HG03175 (cell line): ENCODE measurements at regions not wholly inside any gene's neighbourhood (a gene's known extent, or its start where the extent isn't known, plus 50 kb on each side); places are given as distances from the start of the nearest gene placed in this dataset.
"Not testable (repeated sequence)": the region's sequence is repeated elsewhere in the genome, so short reads cannot be mapped to it uniquely, and the experiment has no call there.

Experiments
- ATAC-seq: cut with Tn5 transposase; IDR thresholded peaks from one replicate; pipeline ENCODE4 v1.9.1; 2021; ENCODE audit warnings: mild to moderate bottlenecking, moderate library complexity; ENCODE audit not compliant: unreplicated experiment

- no peak for ATAC-seq
Observed at GRCh38 chr4:158395889-158396288, 125.8 kb upstream of the RXFP1 start.

- ATAC-seq = no peak
Observed at GRCh38 chr4:158397781-158398180, 123.9 kb upstream of the RXFP1 start.

GRCh38 chr4:158407961-158408360 is 113.7 kb upstream of the RXFP1 start:
- ATAC-seq = not testable (repeated sequence)

- no peak for ATAC-seq
Observed at GRCh38 chr4:158410272-158410671, 111.4 kb upstream of the RXFP1 start.

GRCh38 chr4:158411269-158411668 is 110.4 kb upstream of the RXFP1 start:
- no peak for ATAC-seq

GRCh38 chr4:158418679-158419078 is 103.0 kb upstream of the RXFP1 start:
- not testable (repeated sequence) for ATAC-seq

GRCh38 chr4:158420782-158421181 is 100.9 kb upstream of the RXFP1 start:
- ATAC-seq = no peak

- no peak for ATAC-seq
Observed at GRCh38 chr4:158422546-158422945, 99.1 kb upstream of the RXFP1 start.

GRCh38 chr4:158428242-158428641 is 93.4 kb upstream of the RXFP1 start:
- ATAC-seq = no peak

- no peak for ATAC-seq
Observed at GRCh38 chr4:158442736-158443135, 78.9 kb upstream of the RXFP1 start.

- ATAC-seq = no peak
Observed at GRCh38 chr4:158443731-158444130, 78.0 kb upstream of the RXFP1 start.

GRCh38 chr4:158444621-158445020 is 77.1 kb upstream of the RXFP1 start:
- no peak for ATAC-seq

GRCh38 chr4:158446106-158446505 is 75.6 kb upstream of the RXFP1 start:
- no peak for ATAC-seq

GRCh38 chr4:158450741-158451140 is 70.9 kb upstream of the RXFP1 start:
- ATAC-seq = no peak

GRCh38 chr4:158452116-158452515 is 69.6 kb upstream of the RXFP1 start:
- ATAC-seq = not testable (repeated sequence)

GRCh38 chr4:158458271-158458895 is 63.3 kb upstream of the RXFP1 start:
- ATAC-seq = no peak

GRCh38 chr4:158459085-158459820 is 62.4 kb upstream of the RXFP1 start:
- no peak for ATAC-seq

GRCh38 chr4:158461336-158461735 is 60.3 kb upstream of the RXFP1 start:
- ATAC-seq = no peak

- no peak for ATAC-seq
Observed at GRCh38 chr4:158462611-158463010, 59.1 kb upstream of the RXFP1 start.
